WTC11 (cell line): ENCODE measurements at regions not wholly inside any gene's neighbourhood (a gene's known extent, or its start where the extent isn't known, plus 50 kb on each side); places are given as distances from the start of the nearest gene placed in this dataset.

Experiments used
- CTCF ChIP-seq: fragments of 200-600 bp; IDR thresholded peaks from 2 replicates; pipeline ENCODE4 v1.8.0; 2022; ENCODE audit warnings: antibody characterized with exemption
- EMX1 ChIP-seq: fragments of 250-450 bp; sonication (Bioruptor Pico); IDR thresholded peaks from 2 replicates; pipeline ENCODE4 v1.8.0; 2021; ENCODE audit warnings: mild to moderate bottlenecking
- HMGA2 ChIP-seq: fragments of 250-450 bp; sonication (Bioruptor Pico); IDR thresholded peaks from 2 replicates; pipeline ENCODE4 v1.4.0; 2021; ENCODE audit warnings: mild to moderate bottlenecking, moderate library complexity
- MAX ChIP-seq: sonication (generic); formaldehyde crosslinking; IDR thresholded peaks from 2 replicates; pipeline ENCODE4 v1.8.0; 2022; ENCODE audit warnings: mild to moderate bottlenecking, missing genetic modification reagents
- NR3C1 ChIP-seq: sonication (generic); formaldehyde crosslinking; conservative IDR thresholded peaks from 2 replicates; pipeline ENCODE4 v1.8.1; 2023; ENCODE audit warnings: low read depth, mild to moderate bottlenecking, missing genetic modification reagents

DNA sequence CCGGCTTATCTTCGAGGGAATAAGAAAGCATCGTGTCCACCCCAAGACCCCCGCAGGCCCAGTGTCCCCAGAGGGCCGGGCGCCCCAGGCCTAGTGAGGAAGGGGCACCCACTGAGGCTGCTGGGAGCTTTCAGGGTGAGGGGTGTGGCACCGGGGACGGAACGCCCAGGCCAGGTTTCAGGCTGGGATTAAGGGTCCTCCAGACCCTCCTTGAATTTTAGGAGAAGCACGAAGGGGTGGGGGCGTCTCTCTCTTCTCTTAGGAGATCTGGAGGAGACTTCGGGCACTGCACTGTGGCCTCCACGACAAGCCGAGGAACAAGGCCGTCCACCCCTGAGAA lies 96.8 kb downstream of the PDGFA start:
- TF ChIP-seq CTCF = no peak
- TF ChIP-seq MAX (CRISPR knock-in tag) = no peak
- no peak for TF ChIP-seq HMGA2 (CRISPR knock-in tag)
- no peak for TF ChIP-seq NR3C1 (CRISPR knock-in tag)
- no peak for TF ChIP-seq EMX1 (CRISPR knock-in tag)
